ENCODE measurements at regions not wholly inside any gene's neighbourhood (a gene's known extent, or its start where the extent isn't known, plus 50 kb on each side); places are given as distances from the start of the nearest gene placed in this dataset.
"Not testable (repeated sequence)": the region's sequence is repeated elsewhere in the genome, so short reads cannot be mapped to it uniquely, and the experiment has no call there.

DNA sequence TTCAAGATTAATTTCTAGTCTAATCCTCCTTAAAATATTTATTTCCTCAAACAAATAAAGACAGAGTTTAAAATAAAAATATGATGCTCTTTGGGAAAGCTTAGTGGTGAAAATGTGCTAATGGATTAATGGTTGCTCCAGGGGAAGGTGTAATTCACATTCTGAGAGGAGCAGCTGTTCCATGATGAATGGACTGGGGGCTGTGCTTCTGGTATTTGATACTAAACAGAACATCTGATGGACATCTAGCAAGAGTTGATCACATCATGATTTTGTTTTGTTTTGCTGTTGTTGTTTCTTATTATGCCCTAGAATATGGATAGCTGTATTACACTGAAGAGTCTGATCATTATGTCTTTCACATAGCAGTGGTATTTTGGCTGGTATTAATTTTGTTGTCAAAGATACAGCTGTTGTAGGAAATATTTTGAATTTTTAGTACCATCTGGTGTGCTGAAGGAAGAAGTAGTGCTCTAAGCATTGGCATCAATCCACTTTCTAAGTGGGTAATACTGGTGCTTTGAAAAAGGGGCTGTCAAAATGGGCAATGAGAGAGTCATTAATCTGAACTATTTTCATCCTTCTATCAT, 296.4 kb downstream of the ADAMTS20 start:
- DNase-seq (ENCODE audit: low read depth, low spot score): no peak

DNA sequence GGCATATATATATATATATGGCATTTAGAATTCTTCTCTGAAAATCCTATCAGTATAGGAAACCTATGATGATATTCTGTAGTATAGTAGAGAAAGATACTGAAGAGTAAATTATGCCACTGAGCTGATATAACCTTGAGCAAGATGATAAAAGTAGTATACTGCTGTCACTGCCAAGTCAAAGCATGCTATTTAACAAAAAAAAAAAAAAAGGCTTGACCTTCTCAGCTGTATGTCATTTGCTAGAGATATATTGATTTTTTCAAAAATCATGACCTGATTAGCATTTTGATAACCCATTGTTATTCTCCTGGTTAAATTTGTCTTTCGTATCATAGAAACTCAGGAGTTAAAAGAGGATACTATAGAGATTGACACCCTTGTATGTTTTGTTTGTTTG, 299.4 kb downstream of the ADAMTS20 start:
- DNase-seq (ENCODE audit: low read depth, low spot score): no peak

DNA sequence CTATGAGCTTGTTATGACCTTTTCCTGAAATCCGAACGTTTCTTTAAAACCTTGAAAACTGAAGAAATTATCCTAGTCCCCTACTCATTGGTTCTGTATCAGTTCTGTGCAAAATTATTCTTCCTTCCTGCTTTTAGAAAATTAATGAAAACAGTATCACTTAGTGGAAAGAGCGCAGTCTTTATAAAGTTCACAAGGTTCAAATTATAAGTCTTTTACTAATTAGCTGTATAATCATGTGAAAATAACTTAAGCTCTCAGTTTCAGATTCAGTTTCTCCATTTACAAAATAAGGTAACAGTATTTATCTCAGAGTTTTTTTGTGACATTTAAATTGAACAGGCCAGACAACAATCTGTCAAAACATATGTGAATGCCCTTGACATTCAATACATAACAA, 306.1 kb downstream of the ADAMTS20 start:
- DNase-seq (ENCODE audit: low read depth, low spot score): no peak

GRCh38 chr12:43241986-43242385, 310.0 kb downstream of the ADAMTS20 start:
- peak; percentile 8 for DNase-seq (ENCODE audit: low read depth, low spot score)

DNA sequence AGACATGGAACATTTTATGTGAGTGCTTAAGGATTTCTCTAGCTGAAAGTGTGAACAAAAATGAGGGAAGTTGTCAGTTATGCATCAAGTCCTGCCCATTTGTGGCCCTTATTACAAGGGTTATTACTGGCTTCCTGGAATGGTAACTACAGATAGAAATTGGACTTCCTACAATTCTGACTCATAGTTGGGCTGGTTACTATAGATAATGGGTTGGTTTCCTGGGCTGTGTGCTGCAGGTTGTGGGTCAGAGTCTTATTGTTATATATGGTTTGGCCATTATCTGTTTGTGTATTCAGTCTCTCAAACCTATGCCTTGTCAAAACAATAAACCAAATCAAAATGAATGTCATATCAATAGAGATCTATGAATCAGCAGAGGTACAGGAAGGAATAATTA, 313.7 kb downstream of the ADAMTS20 start:
- DNase-seq (ENCODE audit: low read depth, low spot score): peak; percentile 97

DNA sequence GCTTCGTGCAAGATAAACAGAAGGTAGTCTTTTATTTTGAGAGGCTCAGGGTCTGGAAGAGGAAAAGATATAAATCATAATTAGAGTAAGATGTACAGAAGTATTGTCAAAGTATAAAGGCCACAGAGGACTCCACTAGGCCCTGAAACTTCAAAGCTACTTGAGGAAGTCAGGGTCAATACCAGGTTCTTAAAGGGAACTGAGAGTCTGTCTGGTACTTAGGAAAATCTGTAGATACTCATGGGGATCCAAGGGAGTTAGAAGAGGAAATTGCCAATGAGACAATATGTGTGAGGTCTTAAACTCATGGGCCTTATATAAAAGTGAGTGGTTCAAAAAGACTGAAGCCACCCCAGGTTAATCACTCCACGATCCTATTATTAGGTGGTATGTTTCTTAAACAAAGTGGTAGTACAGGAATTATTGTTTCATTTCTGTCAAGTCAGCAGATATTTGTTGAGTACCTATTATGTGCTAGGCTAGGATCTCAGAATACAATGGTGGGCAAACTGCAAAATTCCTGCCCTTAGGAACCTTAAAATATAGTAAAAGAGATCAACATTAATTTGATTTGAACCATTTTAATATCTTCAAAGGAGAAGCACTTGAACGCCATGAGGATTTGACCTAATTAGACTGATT, 314.6 kb downstream of the ADAMTS20 start:
- DNase-seq (ENCODE audit: low read depth, low spot score): no peak

DNA sequence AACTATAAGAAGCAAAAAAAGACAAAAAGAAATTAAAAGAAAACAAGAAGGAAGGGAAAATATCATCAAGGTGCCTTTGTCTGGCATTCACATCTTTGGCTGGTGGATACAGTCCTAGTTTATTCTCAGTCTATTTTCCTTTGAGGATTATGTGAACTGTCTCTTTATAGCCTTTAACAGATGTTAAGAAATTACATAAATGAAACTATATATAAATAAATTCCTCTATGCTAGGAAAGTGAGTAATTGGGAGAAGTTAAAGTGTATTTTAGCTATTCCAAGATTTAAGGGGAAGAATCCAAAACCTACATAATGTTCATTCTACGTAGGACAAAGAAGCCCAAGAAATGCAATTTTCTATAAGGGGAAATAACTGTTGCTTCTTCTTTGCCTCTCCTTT, 316.3 kb downstream of the ADAMTS20 start:
- no peak for DNase-seq (ENCODE audit: low read depth, low spot score)

DNA sequence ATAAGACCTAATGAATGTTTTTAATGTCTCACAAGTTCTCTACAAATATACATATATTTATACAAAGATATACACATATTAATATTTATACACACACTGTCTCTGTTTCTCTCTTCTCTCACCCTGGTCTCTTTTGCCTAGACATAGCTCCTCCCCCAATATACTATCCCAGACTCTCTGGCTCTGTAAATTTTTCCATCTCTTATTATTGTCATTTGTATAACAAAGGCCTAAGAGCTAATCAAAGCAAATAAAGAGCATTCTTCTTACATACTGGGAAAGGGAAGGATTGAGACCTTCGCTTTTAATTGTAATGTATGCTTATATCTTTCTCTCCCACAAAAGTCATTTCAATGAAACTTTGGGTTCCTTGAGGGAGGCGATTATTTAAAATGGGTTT, 318.1 kb downstream of the ADAMTS20 start:
- no peak for DNase-seq (ENCODE audit: low read depth, low spot score)

DNA sequence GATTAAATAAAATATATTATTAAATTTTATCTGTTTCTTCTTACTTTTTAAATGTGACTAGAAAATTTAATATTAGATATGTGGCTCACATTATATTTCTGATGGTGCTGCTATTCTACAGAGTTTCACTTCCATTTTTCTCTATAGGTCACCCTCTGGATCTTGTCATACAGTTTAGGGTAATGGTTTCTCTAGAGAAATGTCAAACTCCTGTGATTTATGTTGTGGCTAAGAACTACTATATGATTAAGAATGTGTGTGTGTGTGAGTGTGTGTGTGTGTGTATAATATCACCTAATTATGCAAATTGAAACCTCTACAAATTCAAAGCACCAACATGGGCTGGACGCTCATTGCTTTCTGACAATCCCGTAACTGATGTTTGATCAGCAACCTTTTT, 325.9 kb downstream of the ADAMTS20 start:
- DNase-seq (ENCODE audit: low read depth, low spot score): no peak

DNA sequence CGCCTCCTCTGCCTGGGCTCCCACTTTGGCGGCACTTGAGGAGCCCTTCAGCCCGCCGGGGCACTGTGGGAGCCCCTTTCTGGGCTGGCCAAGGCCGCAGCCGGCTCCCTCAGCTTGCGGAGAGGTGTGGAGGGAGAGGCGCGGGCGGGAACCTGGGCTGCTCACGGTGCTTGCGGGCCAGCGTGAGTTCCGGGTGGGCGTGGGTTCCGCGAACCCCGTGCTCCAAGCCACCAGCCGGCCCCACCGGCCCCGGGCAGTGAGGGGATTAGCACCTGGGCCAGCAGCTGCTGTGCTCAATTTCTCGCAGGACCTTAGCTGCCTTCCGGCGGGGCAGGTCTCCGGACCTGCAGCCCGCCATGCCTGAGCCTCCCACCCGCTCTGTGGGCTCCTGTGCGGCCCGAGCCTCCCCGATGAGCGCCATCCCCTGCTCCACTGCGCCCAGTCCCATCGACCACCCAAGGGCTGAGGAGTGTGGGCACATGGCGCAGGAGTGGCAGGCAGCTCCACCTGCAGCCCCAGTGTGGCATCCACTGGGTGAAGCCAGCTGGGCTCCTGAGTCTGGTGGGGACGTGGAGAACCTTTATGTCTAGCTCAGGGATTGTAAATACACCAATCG, 327.7 kb downstream of the ADAMTS20 start:
- not testable (repeated sequence) for DNase-seq (ENCODE audit: low read depth, low spot score)

GRCh38 chr12:43222796-43223195, 329.2 kb downstream of the ADAMTS20 start:
- DNase-seq (ENCODE audit: low read depth, low spot score): no peak

DNA sequence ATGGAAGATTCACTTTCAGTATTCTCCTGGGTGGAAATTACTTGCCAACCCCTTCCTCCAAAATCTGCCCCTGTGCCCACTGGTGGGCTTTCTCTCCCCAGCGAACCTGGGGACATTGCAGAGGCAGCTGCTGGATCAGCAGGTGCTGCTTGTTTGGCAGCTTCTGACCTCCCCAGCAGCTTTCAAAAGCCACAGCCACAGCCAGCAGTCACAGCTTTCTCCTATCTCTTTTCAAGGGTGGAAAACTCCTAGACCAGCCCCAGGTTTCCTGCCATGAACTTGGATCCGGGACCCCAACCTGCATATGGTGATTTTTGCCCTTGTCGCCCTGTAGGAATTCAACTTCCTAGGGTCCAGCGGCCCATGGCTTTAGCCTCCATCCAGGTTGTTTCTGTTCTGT, 330.8 kb downstream of the ADAMTS20 start:
- DNase-seq (ENCODE audit: low read depth, low spot score): no peak

DNA sequence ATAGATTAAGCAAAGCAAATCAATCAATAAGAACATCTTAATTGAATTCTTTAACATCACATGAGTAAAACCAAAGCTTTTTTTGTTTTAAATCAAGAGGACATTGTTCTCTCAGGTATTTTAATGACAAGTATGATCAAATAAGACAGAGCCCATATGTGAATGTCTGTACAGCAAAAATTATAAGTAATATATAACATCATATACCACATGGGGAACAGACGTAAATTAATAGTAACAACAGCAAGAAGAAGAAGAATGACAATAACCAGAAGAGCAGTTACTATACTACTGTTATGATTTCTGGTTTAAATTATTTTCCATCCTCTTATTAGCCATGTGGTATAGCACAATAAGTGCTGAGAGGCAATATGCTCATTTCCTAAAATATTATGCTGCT, 335.5 kb downstream of the ADAMTS20 start:
- DNase-seq (ENCODE audit: low read depth, low spot score): no peak

DNA sequence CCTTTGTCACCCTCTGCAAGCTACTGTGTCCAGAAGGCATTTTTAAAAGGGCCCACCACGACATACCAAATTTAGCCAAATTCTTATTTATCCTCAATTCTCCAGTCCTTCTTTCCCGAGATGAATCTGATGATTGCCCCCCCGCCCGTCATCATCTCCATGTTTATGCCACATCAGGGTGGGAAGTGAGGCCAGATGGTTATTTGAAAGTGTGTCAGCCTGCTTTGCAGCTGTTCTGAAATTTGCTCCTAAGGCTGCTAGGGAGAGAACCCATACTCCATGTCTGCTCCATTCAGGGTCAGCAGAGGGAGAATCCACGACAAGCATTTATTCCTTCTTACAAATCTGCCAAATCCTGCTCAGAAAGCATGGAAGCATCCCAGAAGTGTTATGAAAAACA, 337.8 kb downstream of the ADAMTS20 start:
- DNase-seq (ENCODE audit: low read depth, low spot score): no peak

- no peak for DNase-seq (ENCODE audit: low read depth, low spot score)
Measured at GRCh38 chr12:43213608-43214007, 338.4 kb downstream of the ADAMTS20 start.

DNA sequence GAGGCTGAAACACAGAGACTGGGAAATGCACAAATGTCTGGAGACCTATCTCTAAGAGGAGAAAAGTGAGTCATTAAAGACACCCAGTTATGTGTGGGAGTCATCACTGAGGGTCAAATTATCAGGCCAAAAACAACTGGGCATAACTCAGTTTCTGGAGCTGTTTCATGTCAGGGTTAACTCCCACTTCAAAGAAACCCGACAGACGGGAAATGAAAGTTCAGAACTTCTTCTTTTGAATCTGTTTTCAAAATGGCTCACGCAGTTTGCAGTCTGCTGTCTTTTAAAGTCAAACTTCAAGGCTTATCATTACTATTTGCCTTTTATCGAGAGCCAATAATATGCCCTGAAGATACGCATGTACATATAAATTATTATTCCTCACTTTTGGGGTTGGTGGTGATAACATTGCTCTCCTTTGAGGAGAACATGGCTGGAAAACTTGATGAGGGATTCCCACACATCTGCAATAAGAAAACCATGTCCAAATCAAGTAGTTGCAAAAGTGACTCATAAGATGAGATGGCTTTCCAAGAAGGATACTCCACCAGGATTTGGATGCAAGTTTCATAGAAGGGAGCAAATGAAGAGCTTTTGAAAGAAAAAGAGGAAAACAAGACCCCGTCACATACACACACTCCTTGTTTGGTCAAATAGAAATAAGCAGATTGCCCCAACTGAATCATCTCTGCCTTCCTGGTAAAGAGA, 341.4 kb downstream of the ADAMTS20 start:
- no peak for DNase-seq (ENCODE audit: low read depth, low spot score)

DNA sequence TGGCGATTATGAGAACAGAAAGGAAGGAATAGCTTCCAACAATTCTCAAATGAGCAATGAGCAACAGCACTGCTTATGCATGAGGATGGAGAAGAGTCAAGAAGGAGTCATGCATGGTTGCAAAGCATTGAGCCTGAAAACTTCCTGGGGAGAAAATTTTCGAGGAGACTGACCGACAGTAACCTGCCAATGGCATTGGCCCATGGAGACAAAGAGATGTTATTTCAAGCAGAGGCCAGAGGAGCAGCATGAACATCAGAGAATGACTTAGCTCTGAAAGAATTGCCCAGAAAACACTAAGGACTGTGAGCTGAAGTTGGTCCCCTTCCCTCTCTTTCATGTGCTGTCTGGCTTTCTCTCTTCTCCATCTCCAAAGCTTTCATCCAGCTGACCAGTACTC, 343.4 kb downstream of the ADAMTS20 start:
- no peak for DNase-seq (ENCODE audit: low read depth, low spot score)

DNA sequence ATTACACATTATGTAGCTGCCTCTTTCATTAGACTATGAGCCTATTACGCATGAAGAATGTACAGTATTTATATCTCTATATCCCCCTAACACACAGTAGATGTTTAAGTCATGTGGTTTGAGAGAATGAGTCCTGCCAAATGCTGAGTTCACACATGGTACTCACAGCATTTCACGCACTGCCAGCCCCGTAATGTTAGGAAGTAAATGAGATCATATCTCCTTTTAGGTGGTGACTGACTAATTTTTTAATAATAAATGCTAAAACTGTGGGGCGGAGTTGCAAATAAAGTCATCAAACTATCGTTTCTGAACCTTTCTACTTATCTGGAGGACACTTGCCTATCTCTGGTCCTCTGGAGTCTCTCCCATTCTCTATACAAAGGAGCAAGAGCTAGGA, 343.8 kb downstream of the ADAMTS20 start:
- no peak for DNase-seq (ENCODE audit: low read depth, low spot score)

DNA sequence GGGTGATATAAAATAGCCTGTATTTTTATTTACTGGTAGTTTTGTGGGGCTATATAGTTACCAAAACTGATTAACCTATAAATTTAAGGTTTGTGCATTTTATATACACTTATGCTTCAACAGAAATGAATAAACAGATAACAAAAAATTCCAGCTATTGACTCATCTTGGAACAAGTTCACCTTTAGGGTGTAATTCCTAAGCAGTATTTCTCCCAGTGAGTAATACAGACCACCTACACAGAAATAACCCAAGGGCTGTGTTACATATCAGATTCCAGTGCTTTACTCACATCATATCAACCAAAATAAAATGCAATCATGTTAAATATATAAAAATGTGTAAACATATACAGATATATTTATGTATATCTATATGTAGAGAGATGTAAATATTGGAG, 345.6 kb downstream of the ADAMTS20 start:
- no peak for DNase-seq (ENCODE audit: low read depth, low spot score)

DNA sequence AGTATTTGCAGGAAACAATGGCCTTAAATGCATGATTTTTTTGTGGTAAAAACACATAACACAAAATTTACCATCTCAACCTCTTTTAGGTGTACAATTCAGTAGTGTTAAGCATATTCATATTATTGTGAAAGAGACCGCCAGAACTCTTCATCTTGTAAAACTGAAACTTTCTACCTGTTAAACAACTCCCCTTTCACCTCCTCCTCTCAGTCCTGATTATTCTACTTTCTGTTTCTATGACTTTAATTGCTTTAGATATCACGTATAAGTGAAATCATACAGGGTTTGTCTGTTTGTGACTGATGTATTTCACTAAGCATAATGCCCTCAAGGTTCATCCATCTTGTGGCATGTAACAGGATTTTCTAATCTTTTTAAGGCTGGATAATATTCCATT, 353.4 kb downstream of the ADAMTS20 start:
- DNase-seq (ENCODE audit: low read depth, low spot score): no peak

DNA sequence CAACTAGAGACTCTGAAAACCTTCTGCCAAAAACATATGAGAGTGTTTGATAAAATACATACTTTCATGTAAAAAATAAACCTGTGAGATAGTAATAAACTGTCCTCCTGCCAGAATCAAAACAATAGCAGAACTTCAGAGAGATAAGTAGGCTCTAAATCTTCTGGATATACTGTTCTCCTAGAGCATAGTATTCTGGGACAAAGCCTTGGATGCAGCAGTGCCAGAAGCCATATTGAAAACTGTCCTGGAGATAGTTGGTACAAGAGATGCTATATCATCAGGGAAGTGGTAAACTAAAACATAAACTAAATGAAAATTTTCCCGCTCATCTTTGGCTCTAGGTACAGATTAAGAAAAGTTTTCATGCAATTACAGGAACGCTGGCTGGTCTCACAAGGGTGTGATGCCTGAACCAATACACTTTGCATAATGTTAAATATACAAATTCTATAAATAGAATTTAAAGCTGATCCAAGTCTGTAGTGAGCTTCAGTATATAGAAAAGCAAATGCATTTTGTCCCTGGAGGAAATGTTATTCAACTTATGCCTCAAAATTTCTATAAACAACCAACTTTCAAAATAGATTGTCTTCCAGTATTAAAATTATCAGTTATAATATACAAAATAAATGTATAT, 355.6 kb downstream of the ADAMTS20 start:
- no peak for DNase-seq (ENCODE audit: low read depth, low spot score)

DNA sequence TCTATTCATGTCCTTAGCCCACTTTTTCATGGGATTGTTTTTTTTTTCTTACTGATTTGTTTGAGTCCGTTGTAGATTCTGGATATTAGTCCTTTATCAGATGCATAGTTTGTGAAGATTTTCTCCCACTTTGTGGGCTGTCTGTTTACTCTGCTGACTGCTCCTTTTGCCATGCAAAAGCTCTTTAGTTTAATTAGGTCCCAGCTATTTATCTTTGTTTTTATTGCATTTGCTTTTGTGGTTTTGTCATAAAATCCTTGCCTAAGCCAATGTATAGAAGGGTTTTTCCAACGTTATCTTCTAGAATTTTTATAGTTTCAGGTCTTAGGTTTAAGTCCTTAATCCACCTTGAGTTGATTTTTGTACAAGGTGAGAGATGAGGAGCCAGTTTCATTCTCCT, 358.9 kb downstream of the ADAMTS20 start:
- DNase-seq (ENCODE audit: low read depth, low spot score): not testable (repeated sequence)
